ENCODE measurements at regions not wholly inside any gene's neighbourhood (a gene's known extent, or its start where the extent isn't known, plus 50 kb on each side); places are given as distances from the start of the nearest gene placed in this dataset.

DNA sequence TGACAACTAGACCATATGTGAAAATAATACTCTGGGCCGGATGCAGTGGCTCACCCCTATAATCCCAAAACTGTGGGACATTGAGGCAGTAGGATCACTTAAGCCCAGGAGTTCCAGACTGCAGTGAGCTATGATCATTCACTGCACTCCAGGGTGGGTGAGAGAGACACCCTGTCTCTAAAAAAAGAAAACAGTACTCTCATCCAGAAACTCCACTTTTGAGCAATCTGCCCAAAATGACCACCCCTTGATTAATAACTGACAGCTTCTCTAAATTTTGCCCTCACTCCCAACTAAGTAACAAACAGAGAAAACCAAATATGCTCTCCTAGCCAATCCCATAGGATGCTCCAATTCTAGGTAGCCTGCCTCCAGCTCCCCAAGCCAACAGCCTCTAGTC, 62.5 kb upstream of the AKR1E2 start:
- no peak for TF ChIP-seq Cebpa-rat (IDR thresholded peaks at IDR 0.05)
- no peak overlapping the region for H3K4me2 ChIP-seq
- no peak overlapping the region for H3K4me3 ChIP-seq
- H3K4me1 ChIP-seq, result peaks cover 5% of the 10 kb centered on the region; the same call in 1 of the 2 replicates
- H3K9me3 ChIP-seq, result no peaks in the 10 kb centered on the region
- H3K9ac ChIP-seq, result no peak overlapping the region
- H3K27ac ChIP-seq, result no peak overlapping the region
- H4K20me1 ChIP-seq, result no peaks in the 10 kb centered on the region
- H3K36me3 ChIP-seq, result no peaks in the 10 kb centered on the region
- H3K27me3 ChIP-seq, result no peaks in the 10 kb centered on the region

DNA sequence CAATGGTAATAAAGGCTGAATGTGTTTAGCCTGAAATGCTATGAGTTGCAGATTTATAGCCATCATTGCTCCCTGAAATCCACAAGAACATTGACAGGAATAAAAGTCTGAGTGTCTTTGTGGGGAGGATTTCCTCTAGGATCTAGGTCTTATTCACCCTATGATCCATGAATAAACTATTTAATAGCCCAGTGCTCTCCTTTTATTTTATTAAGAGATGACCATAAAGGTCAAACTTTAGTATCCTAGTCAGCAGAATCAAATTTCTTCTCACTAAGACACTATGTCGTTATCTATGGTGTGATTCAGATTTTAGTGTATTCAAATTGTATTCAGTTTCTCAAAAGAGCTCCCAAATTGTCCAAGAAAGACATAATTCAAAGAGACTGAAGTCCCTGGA, 67.8 kb upstream of the AKR1E2 start:
- Histone ChIP-seq H3K4me2 (no peak overlapping the region), H3K4me3 (no peak overlapping the region), H3K36me3 (no peaks in the 10 kb centered on the region), H3K4me1 (no peaks in the 10 kb centered on the region), H3K27me3 (no peaks in the 10 kb centered on the region), H3K9ac (no peak overlapping the region), H3K27ac (no peak overlapping the region), H4K20me1 (no peaks in the 10 kb centered on the region), H3K9me3 (no peaks in the 10 kb centered on the region)
- TF ChIP-seq Cebpa-rat (IDR thresholded peaks at IDR 0.05), result no peak

DNA sequence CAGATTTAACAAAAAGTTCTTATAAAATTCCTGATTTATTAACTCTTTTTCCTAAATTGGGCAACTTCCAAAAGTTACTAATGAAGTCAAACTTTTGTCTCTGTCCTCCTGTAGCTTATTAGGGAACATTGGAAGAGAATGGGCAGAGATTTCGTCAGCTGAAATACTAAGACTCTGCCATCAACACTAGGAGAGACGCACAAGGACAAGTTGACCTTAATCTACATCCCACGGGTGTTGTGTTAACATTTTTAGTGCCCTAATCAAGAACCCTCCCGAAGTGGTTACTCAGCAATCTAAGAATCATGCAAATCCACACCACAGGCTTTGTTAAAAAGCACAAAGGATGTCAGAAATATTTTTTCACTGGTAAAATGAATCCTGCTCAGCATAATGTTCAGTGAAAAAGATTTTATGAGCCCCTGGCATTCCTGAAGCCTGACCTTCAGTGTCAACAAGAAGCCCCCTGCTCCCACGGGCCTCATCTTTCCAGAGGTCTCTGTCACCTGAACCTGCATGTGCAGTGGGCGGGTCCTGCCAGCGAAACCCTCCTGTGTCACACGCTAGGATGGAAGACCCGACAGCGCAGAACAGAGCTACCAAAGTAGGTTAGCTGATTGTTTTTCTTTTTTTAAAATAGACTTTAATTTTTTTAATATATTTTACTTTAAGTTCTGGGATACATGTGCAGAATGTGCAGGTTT, 70.6 kb upstream of the AKR1E2 start:
- no peak overlapping the region for H3K9ac ChIP-seq
- no peaks in the 10 kb centered on the region for H3K9me3 ChIP-seq
- no peak for TF ChIP-seq Cebpa-rat (IDR thresholded peaks at IDR 0.05)
- no peak overlapping the region for H3K4me3 ChIP-seq
- H3K4me2 ChIP-seq, result no peak overlapping the region
- no peaks in the 10 kb centered on the region for H3K4me1 ChIP-seq
- H3K27ac ChIP-seq, result no peak overlapping the region
- no peaks in the 10 kb centered on the region for H3K36me3 ChIP-seq
- H3K27me3 ChIP-seq, result no peaks in the 10 kb centered on the region
- H4K20me1 ChIP-seq, result no peaks in the 10 kb centered on the region

DNA sequence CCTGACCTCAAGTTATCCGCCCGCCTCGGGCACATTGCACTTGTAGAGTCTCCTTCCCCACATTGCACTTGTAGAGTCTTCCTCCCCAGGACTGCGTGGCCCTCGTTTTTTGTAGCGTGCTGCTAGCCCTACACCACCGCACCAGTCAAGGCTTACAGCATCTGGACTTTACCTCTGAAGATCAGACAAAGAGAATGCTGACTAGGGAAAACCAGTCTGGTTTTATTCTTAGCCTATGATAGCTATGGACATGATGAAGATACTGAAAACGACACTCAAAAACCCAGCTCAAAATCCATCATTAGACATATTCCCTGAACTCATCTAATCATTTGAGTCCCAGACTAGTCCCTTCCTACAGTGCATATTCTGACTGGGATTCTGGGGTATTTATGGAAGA, 71.9 kb upstream of the AKR1E2 start:
- Histone ChIP-seq H4K20me1 (no peaks in the 10 kb centered on the region), H3K27me3 (no peaks in the 10 kb centered on the region), H3K27ac (no peak overlapping the region), H3K36me3 (no peaks in the 10 kb centered on the region), H3K4me1 (no peaks in the 10 kb centered on the region), H3K4me3 (no peak overlapping the region), H3K4me2 (no peak overlapping the region), H3K9ac (no peak overlapping the region), H3K9me3 (no peaks in the 10 kb centered on the region)
- TF ChIP-seq Cebpa-rat (IDR thresholded peaks at IDR 0.05), result no peak

DNA sequence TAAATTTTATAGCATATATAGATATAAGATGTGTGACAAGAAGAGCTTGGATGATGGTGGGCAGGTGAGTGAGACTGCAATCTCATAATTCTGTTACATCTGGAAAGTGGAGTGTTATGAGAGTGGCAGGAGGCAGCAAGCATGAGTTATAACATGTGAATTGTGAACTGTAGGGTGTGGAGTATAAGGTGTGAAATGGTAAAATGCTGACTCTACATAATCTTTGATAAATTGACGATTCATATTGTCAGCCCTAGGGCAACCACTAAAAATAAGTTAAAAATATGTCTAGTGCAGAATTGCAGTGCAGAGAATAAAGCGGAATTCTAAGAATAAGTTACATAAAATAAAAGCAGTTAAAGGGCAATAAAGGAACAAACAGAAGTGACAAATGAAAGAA, 74.8 kb upstream of the AKR1E2 start:
- Histone ChIP-seq H3K9me3 (no peaks in the 10 kb centered on the region), H3K27me3 (no peaks in the 10 kb centered on the region), H3K4me3 (no peak overlapping the region), H3K36me3 (no peaks in the 10 kb centered on the region), H3K27ac (no peak overlapping the region), H3K4me1 (no peaks in the 10 kb centered on the region), H3K4me2 (no peak overlapping the region), H4K20me1 (no peaks in the 10 kb centered on the region), H3K9ac (no peak overlapping the region)
- TF ChIP-seq Cebpa-rat (IDR thresholded peaks at IDR 0.05), result no peak

DNA sequence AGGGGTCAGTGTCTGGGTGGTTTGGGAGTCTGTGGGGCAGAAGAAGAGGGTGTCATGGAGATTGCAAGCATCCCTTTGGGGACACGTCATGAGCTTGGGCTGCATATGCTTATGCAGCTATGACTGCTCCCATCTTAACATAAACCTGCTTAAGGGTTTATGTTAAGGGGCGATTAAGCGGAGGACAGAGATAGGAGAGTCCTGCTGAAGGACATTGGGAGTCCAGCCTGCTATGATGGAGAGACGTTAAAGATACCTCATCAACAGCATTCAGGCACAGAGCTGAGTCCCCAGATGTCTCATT, 76.8 kb upstream of the AKR1E2 start:
- Histone ChIP-seq H3K36me3 (no peaks in the 10 kb centered on the region), H3K27ac (no peak overlapping the region), H3K27me3 (no peaks in the 10 kb centered on the region), H4K20me1 (no peaks in the 10 kb centered on the region), H3K9me3 (no peaks in the 10 kb centered on the region), H3K4me1 (no peaks in the 10 kb centered on the region), H3K4me2 (no peak overlapping the region), H3K9ac (no peak overlapping the region), H3K4me3 (no peak overlapping the region)
- no peak for TF ChIP-seq Cebpa-rat (IDR thresholded peaks at IDR 0.05)

DNA sequence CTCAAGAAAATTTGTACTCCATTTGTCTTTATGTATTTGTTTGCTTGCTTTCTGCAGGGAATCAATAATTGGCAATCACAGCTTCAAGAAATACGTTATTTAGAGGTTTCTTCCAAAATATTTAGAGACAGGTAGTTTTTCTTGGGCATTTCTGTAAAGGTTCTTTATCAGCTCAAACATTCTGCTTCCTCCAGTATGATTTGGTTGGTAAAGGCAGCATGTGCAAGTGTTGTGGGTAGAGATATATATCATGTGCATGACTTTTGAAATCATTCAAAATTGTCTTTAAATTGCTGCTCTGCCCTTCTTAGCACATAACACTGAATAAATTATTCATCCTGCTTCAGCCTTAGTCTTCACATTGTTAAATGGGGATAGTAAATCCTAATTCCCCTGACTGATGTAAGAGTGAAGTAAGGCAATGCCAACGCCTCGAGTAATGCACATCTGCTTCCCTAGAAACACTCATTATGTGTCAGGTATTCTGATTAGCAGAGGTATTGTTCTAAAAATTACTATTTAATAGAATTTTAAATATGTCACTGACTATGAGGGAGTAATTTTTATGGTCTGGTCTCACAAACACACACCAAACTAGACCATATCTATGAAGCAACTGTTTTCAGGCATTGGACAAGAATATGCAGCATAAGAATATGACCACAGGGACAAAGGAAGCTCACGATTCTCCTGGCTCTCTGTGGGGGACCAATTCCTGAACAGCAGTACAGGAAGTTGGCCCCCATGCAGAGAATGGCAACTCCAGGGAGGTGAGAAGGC, 77.3 kb upstream of the AKR1E2 start:
- TF ChIP-seq Cebpa-rat (IDR thresholded peaks at IDR 0.05), result no peak
- no peaks in the 10 kb centered on the region for H3K4me1 ChIP-seq
- H4K20me1 ChIP-seq, result no peaks in the 10 kb centered on the region
- H3K36me3 ChIP-seq, result no peaks in the 10 kb centered on the region
- H3K27ac ChIP-seq, result no peak overlapping the region
- no peak overlapping the region for H3K4me3 ChIP-seq
- no peaks in the 10 kb centered on the region for H3K27me3 ChIP-seq
- H3K4me2 ChIP-seq, result no peak overlapping the region
- H3K9ac ChIP-seq, result no peak overlapping the region
- H3K9me3 ChIP-seq, result no peaks in the 10 kb centered on the region

DNA sequence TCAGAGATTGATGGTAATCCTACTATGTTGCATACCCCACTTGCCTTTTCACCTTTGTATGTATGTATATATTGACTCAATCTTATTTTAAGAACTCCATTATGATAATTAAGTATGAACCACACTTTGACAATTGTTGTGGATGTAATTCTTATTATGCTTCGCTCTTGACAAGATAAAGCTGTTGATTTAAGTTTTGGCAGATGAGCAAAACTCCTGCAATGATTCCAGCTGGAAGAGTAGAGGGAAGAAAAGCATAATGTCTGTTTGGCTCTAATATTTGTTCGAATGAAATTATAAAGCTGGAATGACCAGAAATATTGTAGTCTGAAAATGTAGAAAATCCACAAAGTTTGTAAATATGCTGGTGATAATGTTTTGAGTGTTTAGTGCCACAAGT, 83.8 kb upstream of the AKR1E2 start:
- Histone ChIP-seq H3K4me2 (no peak overlapping the region), H4K20me1 (no peaks in the 10 kb centered on the region), H3K4me1 (no peaks in the 10 kb centered on the region), H3K9ac (no peak overlapping the region), H3K27me3 (no peaks in the 10 kb centered on the region), H3K36me3 (no peaks in the 10 kb centered on the region), H3K27ac (no peak overlapping the region), H3K4me3 (no peak overlapping the region), H3K9me3 (no peaks in the 10 kb centered on the region)
- TF ChIP-seq Cebpa-rat (IDR thresholded peaks at IDR 0.05), result no peak

DNA sequence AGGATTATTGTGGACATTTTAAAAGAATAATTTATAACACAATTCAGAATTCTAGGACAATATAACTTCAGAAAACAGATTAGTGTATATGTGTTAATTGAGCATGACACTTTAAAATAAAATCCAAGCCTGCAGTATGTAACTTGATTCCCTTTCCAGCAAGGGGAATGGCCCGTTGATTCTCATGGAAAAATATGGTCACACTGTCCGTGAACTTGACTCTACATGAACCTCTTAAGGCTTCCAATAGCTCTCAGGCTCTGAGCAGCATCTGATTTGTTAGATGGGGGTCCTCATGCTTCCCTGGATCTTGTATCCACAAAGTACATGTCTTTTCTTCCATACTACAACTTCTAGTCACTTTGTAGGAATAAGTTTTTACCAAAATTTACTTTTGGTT, 85.5 kb upstream of the AKR1E2 start:
- H3K9me3 ChIP-seq, result no peaks in the 10 kb centered on the region
- no peak overlapping the region for H3K9ac ChIP-seq
- no peaks in the 10 kb centered on the region for H3K27me3 ChIP-seq
- H3K36me3 ChIP-seq, result no peaks in the 10 kb centered on the region
- no peak overlapping the region for H3K4me3 ChIP-seq
- TF ChIP-seq Cebpa-rat (IDR thresholded peaks at IDR 0.05), result no peak
- H3K4me1 ChIP-seq, result no peaks in the 10 kb centered on the region
- H3K27ac ChIP-seq, result no peak overlapping the region
- H3K4me2 ChIP-seq, result no peak overlapping the region
- no peaks in the 10 kb centered on the region for H4K20me1 ChIP-seq

DNA sequence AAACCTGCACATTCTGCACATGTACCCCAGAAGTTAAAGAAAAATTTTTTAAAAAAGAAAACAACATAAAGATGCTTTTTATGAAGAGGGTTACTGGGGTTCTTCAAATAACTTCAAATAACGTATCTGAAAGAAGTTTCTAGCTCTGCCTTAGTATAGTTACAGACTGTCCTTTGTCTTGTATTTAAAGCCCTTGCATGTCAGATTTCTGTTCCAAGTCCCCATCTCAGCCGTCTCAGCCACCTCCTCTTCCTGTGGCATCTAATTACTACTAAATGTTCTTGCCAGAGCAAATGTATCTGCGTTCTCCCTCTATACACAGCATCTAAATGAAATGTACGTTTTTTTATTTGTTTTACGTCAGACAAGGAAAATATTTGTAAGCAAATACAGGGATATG, 89.4 kb upstream of the AKR1E2 start:
- Histone ChIP-seq H3K4me2 (no peak overlapping the region), H4K20me1 (no peaks in the 10 kb centered on the region), H3K27me3 (no peaks in the 10 kb centered on the region), H3K9me3 (no peaks in the 10 kb centered on the region), H3K9ac (no peak overlapping the region), H3K4me3 (no peak overlapping the region), H3K36me3 (no peaks in the 10 kb centered on the region), H3K4me1 (no peaks in the 10 kb centered on the region), H3K27ac (no peak overlapping the region)
- no peak for TF ChIP-seq Cebpa-rat (IDR thresholded peaks at IDR 0.05)
